ENCODE measurements at regions not wholly inside any gene's neighbourhood (a gene's known extent, or its start where the extent isn't known, plus 50 kb on each side); places are given as distances from the start of the nearest gene placed in this dataset.

- intact Hi-C loops (cut with micrococcal nuclease; ENCODE audit: unreplicated experiment), result no loop called here
- Histone ChIP-seq H3K4me2 (ENCODE audit: low read length) (no peak overlapping the region), H3K79me2 (ENCODE audit: insufficient read depth, low read depth, low read length) (no peaks in the 10 kb centered on the region), H3K9me2 (ENCODE audit: insufficient read depth, low read length) (no peaks in the 10 kb centered on the region), H2AFZ (ENCODE audit: low read length) (no peak overlapping the region), H4K20me1 (ENCODE audit: insufficient read depth, low read length) (no peaks in the 10 kb centered on the region), H3K27ac (ENCODE audit: low read depth, low read length, poor library complexity, severe bottlenecking) (no peak overlapping the region), H3K36me3 (ENCODE audit: insufficient read depth, low read length) (no peaks in the 10 kb centered on the region), H3K4me3 (ENCODE audit: low read depth, low read length, poor library complexity, severe bottlenecking) (no peak overlapping the region), H3K9me3 (ENCODE audit: low read length) (no peaks in the 10 kb centered on the region), H3K4me1 (ENCODE audit: insufficient read depth, low read length, poor library complexity, severe bottlenecking) (no peaks in the 10 kb centered on the region)
- BruUV-seq (replicated peaks), result no TSS peak
- POLR2A ChIA-PET, result no interaction called here
- CTCF ChIA-PET (ENCODE audit: unreplicated experiment), result no interaction called here
- DNase-seq (ENCODE audit: low spot score), result no peak
- no peak for TF ChIP-seq EZH2phosphoT487 (IDR thresholded peaks at IDR 0.05; ENCODE audit: borderline replicate concordance, low read depth, low read length)
- TF ChIP-seq CTCF (conservative IDR thresholded peaks at IDR 0.05; ENCODE audit: low read length), result no peak
These were observed 279.6 kb upstream of the CLNK start for GRCh38 chr4:10963958-10964703.

DNA sequence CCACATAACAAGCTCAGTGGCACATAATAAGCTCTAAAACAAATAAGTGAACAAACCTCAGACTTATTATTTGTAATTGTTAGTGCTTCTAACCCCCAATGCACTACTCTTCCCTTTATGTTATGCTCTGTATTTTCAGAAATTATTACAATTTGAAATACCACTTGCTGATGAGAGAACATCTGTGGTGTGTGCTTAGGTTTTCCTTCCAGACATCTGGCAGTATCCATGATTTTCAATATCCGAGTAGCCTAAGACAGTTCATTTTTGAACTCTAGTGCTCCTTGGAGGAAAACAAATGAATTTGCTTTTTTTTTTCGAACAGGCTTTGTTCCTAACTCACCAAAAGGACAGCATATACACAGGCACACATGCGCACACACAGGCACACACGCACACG lies 278.7 kb upstream of the CLNK start:
- no peak overlapping the region for H3K4me2 ChIP-seq (ENCODE audit: low read length)
- H3K9me2 ChIP-seq (ENCODE audit: insufficient read depth, low read length), result no peaks in the 10 kb centered on the region
- no peak overlapping the region for H3K4me3 ChIP-seq (ENCODE audit: low read depth, low read length, poor library complexity, severe bottlenecking)
- no peaks in the 10 kb centered on the region for H4K20me1 ChIP-seq (ENCODE audit: insufficient read depth, low read length)
- H2AFZ ChIP-seq (ENCODE audit: low read length), result no peak overlapping the region
- TF ChIP-seq CTCF (conservative IDR thresholded peaks at IDR 0.05; ENCODE audit: low read length), result no peak
- no peak for TF ChIP-seq EZH2phosphoT487 (IDR thresholded peaks at IDR 0.05; ENCODE audit: borderline replicate concordance, low read depth, low read length)
- no peak for DNase-seq (ENCODE audit: low spot score)
- POLR2A ChIA-PET, result no interaction called here
- no TSS peak for BruUV-seq (replicated peaks)
- no peaks in the 10 kb centered on the region for H3K4me1 ChIP-seq (ENCODE audit: insufficient read depth, low read length, poor library complexity, severe bottlenecking)
- H3K36me3 ChIP-seq (ENCODE audit: insufficient read depth, low read length), result no peaks in the 10 kb centered on the region
- intact Hi-C loops (cut with micrococcal nuclease; ENCODE audit: unreplicated experiment), result no loop called here
- no peak overlapping the region for H3K27ac ChIP-seq (ENCODE audit: low read depth, low read length, poor library complexity, severe bottlenecking)
- H3K9me3 ChIP-seq (ENCODE audit: low read length), result no peaks in the 10 kb centered on the region
- no peaks in the 10 kb centered on the region for H3K79me2 ChIP-seq (ENCODE audit: insufficient read depth, low read depth, low read length)
- CTCF ChIA-PET (ENCODE audit: unreplicated experiment), result no interaction called here

DNA sequence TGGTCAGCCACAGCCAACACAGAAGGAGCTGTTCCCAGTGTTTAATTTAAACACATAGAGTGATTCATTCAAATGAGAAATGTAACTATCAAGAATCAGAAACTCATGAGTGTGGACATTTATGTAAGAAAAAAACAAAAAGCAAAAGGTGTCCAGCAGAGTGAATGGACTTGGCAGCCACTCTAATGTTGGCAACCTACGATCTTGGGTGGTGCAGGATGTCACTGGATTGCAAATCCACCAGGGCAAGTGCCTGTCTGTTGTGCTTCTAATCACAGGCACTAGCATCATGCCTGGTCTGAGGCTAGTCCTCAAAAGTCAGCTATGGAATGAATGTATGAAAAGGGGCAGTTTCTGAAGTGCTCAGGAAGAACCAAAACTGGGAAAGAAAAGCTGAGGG lies 277.7 kb upstream of the CLNK start:
- H4K20me1 ChIP-seq (ENCODE audit: insufficient read depth, low read length), result no peaks in the 10 kb centered on the region
- H3K9me3 ChIP-seq (ENCODE audit: low read length), result no peaks in the 10 kb centered on the region
- no TSS peak for BruUV-seq (replicated peaks)
- TF ChIP-seq EZH2phosphoT487 (IDR thresholded peaks at IDR 0.05; ENCODE audit: borderline replicate concordance, low read depth, low read length) (no peak), CTCF (conservative IDR thresholded peaks at IDR 0.05; ENCODE audit: low read length) (no peak)
- no peaks in the 10 kb centered on the region for H3K4me1 ChIP-seq (ENCODE audit: insufficient read depth, low read length, poor library complexity, severe bottlenecking)
- no peak for DNase-seq (ENCODE audit: low spot score)
- no peak overlapping the region for H3K4me2 ChIP-seq (ENCODE audit: low read length)
- no peaks in the 10 kb centered on the region for H3K9me2 ChIP-seq (ENCODE audit: insufficient read depth, low read length)
- intact Hi-C loops (cut with micrococcal nuclease; ENCODE audit: unreplicated experiment), result no loop called here
- no peak overlapping the region for H3K4me3 ChIP-seq (ENCODE audit: low read depth, low read length, poor library complexity, severe bottlenecking)
- no peaks in the 10 kb centered on the region for H3K36me3 ChIP-seq (ENCODE audit: insufficient read depth, low read length)
- no peak overlapping the region for H3K27ac ChIP-seq (ENCODE audit: low read depth, low read length, poor library complexity, severe bottlenecking)
- H3K79me2 ChIP-seq (ENCODE audit: insufficient read depth, low read depth, low read length), result no peaks in the 10 kb centered on the region
- ChIA-PET CTCF (ENCODE audit: unreplicated experiment) (no interaction called here), POLR2A (interaction anchor here (0.6 to 1.2 kb wide), 3 partner anchors 91 to 108 kb away, joined by 3 read pairs; no protein-coding TSS in a partner anchor)
- no peak overlapping the region for H2AFZ ChIP-seq (ENCODE audit: low read length)
